Mononuclear cell (primary cell): ENCODE measurements at regions not wholly inside any gene's neighbourhood (a gene's known extent, or its start where the extent isn't known, plus 50 kb on each side); places are given as distances from the start of the nearest gene placed in this dataset.

Source experiments
- H3K27me3 ChIP-seq: 2 replicates; pipeline ENCODE4 v1.6.0; 2011; ENCODE audit warnings: low read length, control low read depth; ENCODE audit not compliant: insufficient read depth
- H3K4me1 ChIP-seq: 2 replicates; pipeline ENCODE4 v1.5.1; 2011; ENCODE audit warnings: mild to moderate bottlenecking, low read length, control low read depth; ENCODE audit not compliant: insufficient read depth
- H3K4me3 ChIP-seq: 2 replicates; pipeline ENCODE4 v1.5.1; 2011; ENCODE audit warnings: mild to moderate bottlenecking, low read length, moderate library complexity
- H3K9me3 ChIP-seq: 2 replicates; pipeline ENCODE4 v1.5.1; 2011; ENCODE audit warnings: low read depth, mild to moderate bottlenecking, control low read depth, low read length

GRCh38 chr14:58777541-58777979 lies 139.8 kb downstream of the DACT1 start:
- H3K4me3 ChIP-seq, result no peak overlapping the region
- H3K4me1 ChIP-seq, result no peaks in the 10 kb centered on the region
- H3K27me3 ChIP-seq, result no peaks in the 10 kb centered on the region
- no peaks in the 10 kb centered on the region for H3K9me3 ChIP-seq

GRCh38 chr14:58778202-58778601 lies 140.4 kb downstream of the DACT1 start:
- Histone ChIP-seq H3K4me1 (no peaks in the 10 kb centered on the region), H3K4me3 (no peak overlapping the region), H3K9me3 (no peaks in the 10 kb centered on the region), H3K27me3 (no peaks in the 10 kb centered on the region)

- Histone ChIP-seq H3K9me3 (no peaks in the 10 kb centered on the region), H3K4me3 (no peak overlapping the region), H3K27me3 (no peaks in the 10 kb centered on the region), H3K4me1 (no peaks in the 10 kb centered on the region)
Observed at GRCh38 chr14:58779376-58779775, 141.6 kb downstream of the DACT1 start.

GRCh38 chr14:58780185-58780584 lies 142.4 kb downstream of the DACT1 start:
- Histone ChIP-seq H3K4me1 (no peaks in the 10 kb centered on the region), H3K27me3 (no peaks in the 10 kb centered on the region), H3K9me3 (no peaks in the 10 kb centered on the region)

GRCh38 chr14:58780605-58781004 lies 142.8 kb downstream of the DACT1 start:
- Histone ChIP-seq H3K27me3 (no peaks in the 10 kb centered on the region), H3K9me3 (no peaks in the 10 kb centered on the region), H3K4me3 (no peak overlapping the region), H3K4me1 (no peaks in the 10 kb centered on the region)

More at GRCh38 chr14:58780185-58780584, 142.4 kb downstream of the DACT1 start:
- H3K4me3 ChIP-seq, result no peak overlapping the region

- Histone ChIP-seq H3K4me3 (no peak overlapping the region), H3K9me3 (no peaks in the 10 kb centered on the region), H3K27me3 (no peaks in the 10 kb centered on the region), H3K4me1 (no peaks in the 10 kb centered on the region)
Observed at GRCh38 chr14:58782011-58782410, 144.2 kb downstream of the DACT1 start.

- Histone ChIP-seq H3K9me3 (no peaks in the 10 kb centered on the region), H3K4me1 (no peaks in the 10 kb centered on the region), H3K4me3 (no peak overlapping the region), H3K27me3 (no peaks in the 10 kb centered on the region)
Observed at GRCh38 chr14:58783792-58784511, 146.2 kb downstream of the DACT1 start.

- no peaks in the 10 kb centered on the region for H3K9me3 ChIP-seq
- H3K27me3 ChIP-seq, result no peaks in the 10 kb centered on the region
- no peaks in the 10 kb centered on the region for H3K4me1 ChIP-seq
- H3K4me3 ChIP-seq, result no peak overlapping the region
Observed at GRCh38 chr14:58784931-58785330, 147.2 kb downstream of the DACT1 start.

GRCh38 chr14:58785701-58786100 lies 147.9 kb downstream of the DACT1 start:
- Histone ChIP-seq H3K27me3 (no peaks in the 10 kb centered on the region), H3K4me1 (no peaks in the 10 kb centered on the region), H3K4me3 (no peak overlapping the region), H3K9me3 (no peaks in the 10 kb centered on the region)

GRCh38 chr14:58787592-58787991 lies 149.8 kb downstream of the DACT1 start:
- Histone ChIP-seq H3K4me3 (no peak overlapping the region), H3K9me3 (no peaks in the 10 kb centered on the region), H3K4me1 (no peaks in the 10 kb centered on the region), H3K27me3 (no peaks in the 10 kb centered on the region)

- Histone ChIP-seq H3K27me3 (no peaks in the 10 kb centered on the region), H3K4me3 (no peak overlapping the region), H3K4me1 (no peaks in the 10 kb centered on the region), H3K9me3 (no peaks in the 10 kb centered on the region)
Observed at GRCh38 chr14:58788655-58789503, 151.1 kb downstream of the DACT1 start.

- Histone ChIP-seq H3K4me1 (no peaks in the 10 kb centered on the region), H3K9me3 (no peaks in the 10 kb centered on the region), H3K4me3 (no peak overlapping the region), H3K27me3 (no peaks in the 10 kb centered on the region)
Observed at GRCh38 chr14:58789736-58790135, 152.0 kb downstream of the DACT1 start.

GRCh38 chr14:58792416-58792815 lies 154.7 kb downstream of the DACT1 start:
- Histone ChIP-seq H3K4me3 (no peak overlapping the region), H3K27me3 (no peaks in the 10 kb centered on the region), H3K9me3 (no peaks in the 10 kb centered on the region), H3K4me1 (no peaks in the 10 kb centered on the region)

- H3K4me3 ChIP-seq, result no peak overlapping the region
- no peaks in the 10 kb centered on the region for H3K4me1 ChIP-seq
- no peaks in the 10 kb centered on the region for H3K9me3 ChIP-seq
- H3K27me3 ChIP-seq, result no peaks in the 10 kb centered on the region
Observed at GRCh38 chr14:58793131-58793740, 155.5 kb downstream of the DACT1 start.

- no peaks in the 10 kb centered on the region for H3K4me1 ChIP-seq
- H3K4me3 ChIP-seq, result no peak overlapping the region
- H3K27me3 ChIP-seq, result no peaks in the 10 kb centered on the region
- H3K9me3 ChIP-seq, result no peaks in the 10 kb centered on the region
Observed at GRCh38 chr14:58794993-58795762, 157.4 kb downstream of the DACT1 start.
